Medulla oblongata (tissue), 1 donor: ENCODE measurements at regions not wholly inside any gene's neighbourhood (a gene's known extent, or its start where the extent isn't known, plus 50 kb on each side); places are given as distances from the start of the nearest gene placed in this dataset.

ENCODE experiments used
- DNase-seq: peaks from one replicate; pipeline ENCODE4 v3.0.0-alpha.2; 2015; ENCODE audit errors: extremely low spot score

DNA sequence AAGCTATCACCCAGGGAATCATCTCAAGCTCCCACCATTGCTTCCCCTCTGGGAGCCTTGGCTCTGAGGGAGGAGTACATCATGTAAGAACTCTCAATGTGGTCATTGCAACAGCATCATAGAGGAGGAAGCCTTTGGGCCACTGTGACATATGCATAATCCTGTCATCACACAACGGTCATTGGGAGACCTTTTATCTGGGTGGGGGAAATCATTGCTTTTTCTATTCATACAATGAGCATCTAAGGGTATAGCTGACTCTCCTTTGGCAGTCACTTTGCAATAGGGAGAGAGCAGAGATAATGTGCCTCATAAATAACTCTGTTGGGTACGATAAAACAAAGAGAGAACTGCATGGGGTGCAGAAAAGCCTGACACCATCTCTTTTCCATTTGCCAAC, 155.2 kb upstream of the KCNIP4 start:
- DNase-seq, result no peak

DNA sequence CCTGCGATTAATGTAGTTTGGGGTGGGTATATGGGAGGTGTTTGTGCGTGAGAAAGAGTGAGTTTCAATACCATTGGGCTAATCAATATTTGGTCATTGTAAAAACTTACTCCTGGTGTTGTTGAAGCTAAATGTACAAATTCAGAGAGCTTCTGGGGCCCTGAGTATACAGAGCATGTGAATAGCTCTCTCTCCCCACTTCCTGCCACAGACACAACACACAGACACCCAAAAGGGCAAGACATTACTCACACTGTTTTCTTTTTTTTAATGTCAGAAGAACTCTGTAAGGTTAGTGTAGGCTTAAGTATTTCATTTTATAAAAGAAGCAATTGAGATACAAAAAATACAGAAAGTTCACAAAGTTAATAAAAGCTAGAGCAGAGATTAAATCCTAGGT, 151.3 kb upstream of the KCNIP4 start:
- no peak for DNase-seq

DNA sequence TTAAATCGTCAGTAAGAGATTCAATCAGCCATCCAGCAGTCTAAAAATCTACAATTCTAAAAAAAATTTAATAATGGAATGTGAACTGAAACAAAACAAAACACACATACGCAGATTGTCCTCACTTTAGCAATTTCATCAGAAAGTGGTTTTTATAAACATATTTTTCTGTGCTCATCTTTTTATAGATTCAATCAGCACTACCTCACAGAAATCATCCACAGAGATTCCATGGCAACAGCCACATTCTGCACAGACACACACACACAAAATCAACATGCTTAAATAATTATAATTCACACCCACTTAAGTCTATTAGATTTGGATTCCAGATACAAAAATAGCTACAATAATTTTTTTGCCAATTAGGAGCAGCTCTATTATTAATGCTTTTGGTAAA, 149.0 kb upstream of the KCNIP4 start:
- DNase-seq, result no peak

DNA sequence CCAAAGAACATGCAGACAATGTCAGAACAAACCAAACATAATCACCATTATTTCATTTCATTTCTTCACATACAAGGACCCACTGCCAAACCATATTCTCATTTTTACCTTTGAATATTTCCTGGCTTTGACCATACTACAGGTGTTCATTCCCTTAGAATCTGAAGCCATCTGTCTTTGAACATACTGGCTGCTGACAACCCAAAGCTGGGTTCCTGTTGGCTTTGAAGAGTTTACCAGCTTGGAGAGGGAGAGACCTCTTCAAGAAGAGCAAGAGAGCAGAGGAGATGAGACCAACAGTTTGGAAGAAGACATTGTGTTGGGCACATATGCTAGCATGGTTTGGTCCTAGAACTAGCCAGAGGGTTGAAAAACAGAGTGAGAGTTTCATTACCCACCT, 145.6 kb upstream of the KCNIP4 start:
- no peak for DNase-seq

DNA sequence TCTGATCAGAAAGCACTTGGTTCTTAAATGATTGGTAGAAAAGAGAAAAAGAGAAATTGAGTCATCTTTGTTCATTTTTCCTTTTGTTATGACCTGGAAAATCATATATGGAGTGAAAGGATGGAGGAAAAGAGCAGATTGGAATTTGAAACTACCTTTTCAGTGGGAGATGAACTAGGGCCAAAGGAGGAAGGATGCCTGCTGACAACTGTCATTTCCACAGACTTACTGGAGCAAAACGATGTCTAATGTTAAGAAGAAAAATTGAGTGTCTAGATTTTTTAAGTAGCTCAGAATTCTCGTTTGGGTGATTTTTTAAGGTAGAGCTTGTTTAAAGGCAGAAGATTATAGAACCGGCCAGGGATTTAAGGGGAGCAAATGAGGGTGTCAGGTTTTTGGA, 144.6 kb upstream of the KCNIP4 start:
- DNase-seq, result no peak

DNA sequence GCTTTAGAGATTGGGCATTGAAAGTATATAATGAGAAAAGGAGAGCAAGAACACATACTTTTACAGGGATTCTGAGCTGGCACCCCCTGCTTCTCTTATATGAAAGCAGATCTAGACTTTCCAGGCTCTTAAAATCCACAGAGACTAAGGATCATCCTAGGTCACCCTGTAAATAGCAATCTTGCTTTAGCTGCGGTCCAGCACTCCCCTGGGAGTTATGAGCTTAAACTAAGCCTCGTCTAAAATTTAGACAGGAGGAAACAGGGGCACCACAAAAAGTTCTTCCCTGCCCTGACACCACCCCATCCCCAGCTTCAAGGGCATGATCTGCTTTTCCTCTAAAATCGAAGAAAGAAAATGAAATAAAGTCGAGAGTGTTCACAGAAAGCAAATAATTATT, 143.3 kb upstream of the KCNIP4 start:
- DNase-seq, result no peak

DNA sequence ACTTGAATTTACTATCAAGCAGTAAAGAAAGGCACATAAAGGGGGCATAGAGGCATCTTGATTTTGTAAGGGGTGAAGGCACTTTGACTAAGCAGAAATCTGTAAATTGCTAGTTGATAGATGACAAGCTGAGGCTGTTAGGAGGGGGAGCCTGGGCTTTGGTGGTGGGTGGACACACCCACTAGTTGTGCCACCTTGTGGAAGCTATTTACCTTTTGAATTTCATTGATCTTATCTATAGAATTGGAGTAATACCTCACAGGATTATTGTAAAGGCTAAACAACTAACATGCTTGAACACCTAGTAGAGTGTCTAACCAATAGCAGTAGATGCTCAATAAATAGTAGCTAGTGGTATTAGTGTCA, 142.8 kb upstream of the KCNIP4 start:
- no peak for DNase-seq

DNA sequence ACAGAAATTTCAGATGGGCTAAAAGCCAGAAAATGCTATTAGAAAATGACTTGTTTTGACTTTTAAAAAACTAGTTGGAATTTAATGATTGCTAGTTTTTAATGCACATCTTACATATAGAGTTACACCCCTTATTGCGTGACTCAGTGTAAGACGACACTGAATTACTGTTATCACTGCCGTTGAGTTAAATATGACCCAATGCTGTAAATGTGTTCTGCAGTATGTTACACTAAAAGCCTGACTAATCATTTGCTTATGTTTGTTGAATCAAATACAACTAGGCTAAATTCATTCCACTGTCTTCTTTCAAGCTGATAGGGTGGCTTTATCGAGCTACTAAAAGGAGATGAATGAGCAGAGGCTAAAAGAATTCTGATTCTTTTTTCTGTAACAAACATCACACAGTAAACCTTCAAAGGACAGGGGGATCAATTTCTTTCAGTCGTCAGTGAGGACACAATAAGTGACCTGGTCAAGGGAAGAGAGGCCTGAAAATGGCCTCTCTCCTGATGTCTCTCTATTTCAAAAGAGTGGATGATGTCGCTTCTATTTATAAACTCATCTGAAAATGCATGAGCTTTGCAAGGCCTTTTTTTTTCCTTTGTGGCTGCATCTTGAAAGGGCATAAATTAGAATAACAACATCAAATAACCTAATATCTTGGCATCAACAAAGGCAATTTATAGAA, 142.2 kb upstream of the KCNIP4 start:
- DNase-seq, result no peak

DNA sequence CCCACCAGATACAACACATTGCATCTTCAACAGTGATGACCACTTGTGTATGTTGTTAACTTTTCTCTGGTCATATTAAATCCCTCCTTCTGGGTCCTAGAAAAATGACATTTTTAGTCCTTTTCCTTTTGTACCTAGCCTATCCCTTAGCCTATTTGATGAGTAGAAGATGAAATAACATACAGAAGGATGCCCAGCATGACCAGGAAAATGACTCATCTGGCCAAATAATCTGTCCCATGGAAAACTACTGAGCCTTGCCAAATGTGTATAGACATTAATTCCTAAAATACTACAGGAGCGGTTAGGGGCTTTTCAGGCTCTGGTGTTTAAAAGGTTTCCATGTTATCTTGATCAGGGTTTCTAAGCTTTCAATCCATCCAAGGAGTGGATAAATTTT, 129.0 kb upstream of the KCNIP4 start:
- no peak for DNase-seq

DNA sequence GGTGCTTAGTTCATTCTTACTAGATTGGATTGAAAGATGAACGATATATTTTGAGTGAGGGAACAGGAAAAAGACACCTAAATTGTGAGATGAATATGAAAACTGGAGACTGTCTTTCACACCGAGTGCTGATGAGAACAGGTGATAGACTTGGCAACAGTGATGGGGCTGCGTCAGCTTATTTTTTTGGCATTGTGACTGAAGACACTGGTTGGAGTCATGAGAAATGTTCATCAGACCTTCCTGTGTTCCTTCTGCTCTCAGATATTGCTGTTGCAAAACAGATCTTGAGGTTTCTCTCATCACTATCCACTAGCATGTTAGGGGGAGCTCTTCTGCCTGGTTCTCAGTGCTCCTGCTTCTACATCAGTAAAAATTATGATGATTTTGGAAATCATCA, 124.2 kb upstream of the KCNIP4 start:
- no peak for DNase-seq

DNA sequence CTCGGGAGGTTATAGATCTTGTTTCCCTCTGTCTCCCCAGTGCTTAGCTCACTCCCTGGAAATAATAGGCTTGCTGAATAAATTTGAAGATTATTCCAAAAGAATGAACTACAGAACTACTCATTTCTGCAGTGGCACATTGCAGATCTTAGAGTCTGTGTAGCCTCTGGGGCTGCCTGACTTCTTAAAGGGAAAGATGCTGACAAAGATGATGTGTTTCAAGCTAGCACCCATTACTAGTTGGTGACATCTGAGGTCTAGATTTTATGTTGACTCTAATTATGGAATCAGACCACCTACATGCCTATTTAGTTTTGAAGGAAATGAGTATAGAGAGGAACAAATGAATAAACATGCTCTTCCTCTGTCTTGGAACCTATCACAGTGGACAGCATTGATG, 123.7 kb upstream of the KCNIP4 start:
- DNase-seq, result no peak

DNA sequence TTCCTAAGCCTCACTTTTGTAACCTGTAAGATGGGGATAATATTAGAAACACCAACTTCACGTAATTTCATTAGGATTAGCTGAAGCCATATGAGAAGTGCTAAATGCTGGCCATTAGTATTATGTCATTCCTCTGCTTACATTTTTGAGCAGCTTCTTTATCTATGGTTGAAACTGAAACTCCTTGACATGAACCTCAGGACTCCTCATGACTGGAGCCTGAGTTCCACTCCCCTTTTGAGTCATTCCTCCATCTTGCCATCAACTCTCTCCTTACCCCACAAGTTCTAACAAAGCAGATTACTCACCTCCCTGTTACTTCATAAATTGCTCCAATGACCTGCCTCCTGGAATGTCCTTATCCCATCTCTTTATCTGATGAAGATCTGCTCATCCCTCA, 123.2 kb upstream of the KCNIP4 start:
- DNase-seq, result no peak

DNA sequence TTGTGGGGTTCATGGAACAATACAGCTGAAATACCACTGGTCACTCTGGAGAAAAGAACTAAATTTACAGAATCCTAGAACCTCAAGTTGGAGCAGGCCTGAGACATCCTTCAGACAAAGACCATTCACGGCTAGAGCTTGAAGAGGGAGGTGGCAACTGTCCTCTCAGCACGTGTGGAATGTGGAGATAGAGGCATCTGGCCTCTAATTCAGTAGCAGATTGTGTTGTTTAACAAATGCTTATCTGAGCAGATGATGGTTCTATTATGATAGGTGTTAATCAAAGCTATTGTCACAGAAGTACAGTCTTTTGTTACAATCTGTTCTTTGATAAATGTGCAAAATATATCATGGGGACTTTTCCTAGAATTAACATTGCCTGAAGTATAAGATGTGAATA, 121.7 kb upstream of the KCNIP4 start:
- no peak for DNase-seq

DNA sequence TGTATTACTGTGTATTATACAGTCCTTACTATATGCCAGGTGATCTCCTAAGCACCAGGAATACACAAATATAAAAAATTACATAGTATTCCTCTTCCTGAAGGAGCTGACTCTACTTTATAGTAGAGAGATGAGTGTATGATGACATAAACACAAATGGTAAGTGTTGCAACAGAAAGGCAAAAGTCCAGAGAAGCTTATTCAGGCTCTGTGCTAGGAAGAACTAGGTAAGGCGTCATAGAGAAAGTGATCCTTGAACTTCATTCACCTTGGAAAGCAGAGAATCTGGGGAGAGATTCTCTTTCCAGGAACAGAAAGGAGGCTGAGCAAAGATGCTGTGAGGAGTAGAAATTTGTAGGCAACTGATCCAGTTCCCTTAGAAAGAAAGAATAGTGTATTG, 115.0 kb upstream of the KCNIP4 start:
- DNase-seq, result no peak

DNA sequence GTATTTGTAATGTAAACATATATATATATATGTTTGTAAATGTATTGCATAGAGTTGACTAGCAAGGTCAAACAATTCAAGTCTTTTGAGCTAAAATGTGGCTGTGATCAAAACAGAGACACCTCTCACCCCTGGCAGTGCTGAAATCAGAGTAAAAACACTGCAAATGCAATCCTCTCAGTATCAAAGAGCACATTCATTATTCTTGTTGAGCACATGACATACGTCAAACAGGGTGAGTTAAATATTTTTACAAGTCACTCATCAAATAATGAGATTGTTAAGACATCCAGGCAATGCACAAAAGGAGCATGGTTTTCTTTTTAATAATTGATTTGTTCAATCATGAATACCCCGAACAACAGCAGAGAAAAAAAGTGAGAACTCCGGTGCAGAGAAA, 114.1 kb upstream of the KCNIP4 start:
- no peak for DNase-seq

DNA sequence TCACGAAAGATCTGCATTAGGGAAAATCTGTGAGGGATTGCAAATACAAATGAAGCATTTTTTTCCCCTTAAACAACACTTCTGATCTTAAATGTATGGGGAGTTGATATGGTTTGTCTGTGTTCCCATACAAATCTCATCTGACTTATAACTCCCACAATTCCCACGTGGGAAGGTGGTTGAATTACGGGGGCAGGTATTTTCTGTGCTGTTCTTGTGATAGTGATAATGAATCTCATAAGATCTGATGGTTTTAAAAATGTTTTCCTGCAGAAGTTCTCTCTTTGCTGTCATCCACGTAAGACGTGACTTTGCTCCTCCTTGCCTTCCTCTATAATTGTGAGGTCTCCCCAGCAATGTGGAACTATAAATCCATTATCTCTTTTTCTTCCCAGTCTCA, 107.4 kb upstream of the KCNIP4 start:
- DNase-seq, result no peak

DNA sequence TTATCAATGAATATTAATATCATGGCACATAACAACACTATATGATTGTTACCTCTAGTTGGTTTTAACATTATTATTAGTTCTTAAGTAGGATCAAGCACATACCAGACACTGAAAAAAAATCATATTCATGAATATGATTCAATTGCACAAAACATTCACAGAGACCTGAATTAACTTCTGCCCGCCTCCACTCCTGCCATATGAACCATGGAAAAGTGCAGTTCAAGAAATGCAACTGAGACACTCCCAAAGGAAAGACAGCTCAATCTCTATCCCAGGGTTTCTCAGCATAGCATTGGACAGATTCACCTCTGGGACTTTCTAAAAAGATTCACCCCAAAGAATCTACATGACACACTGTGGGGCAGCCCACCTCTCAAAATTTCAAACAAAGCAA, 103.5 kb upstream of the KCNIP4 start:
- no peak for DNase-seq

DNA sequence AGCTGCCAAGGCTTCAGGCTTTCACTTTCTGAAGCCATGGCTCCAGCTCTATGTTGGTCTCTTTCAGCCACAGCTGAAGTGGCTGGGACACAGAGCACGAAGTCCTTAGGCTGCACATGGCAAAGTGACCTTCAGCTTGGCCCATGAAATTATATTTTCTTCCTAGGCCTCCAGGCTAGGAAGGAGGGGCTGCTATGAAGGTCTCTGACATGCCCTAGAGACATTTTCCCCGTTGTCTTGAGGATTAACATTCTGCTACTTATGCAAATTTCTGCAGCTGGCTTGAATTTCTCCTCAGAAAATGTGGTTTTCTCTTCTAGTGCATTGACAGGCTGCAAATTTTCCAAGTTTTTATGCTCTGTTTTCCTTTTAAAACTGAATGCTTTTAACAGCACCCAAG, 99.8 kb upstream of the KCNIP4 start:
- DNase-seq, result no peak

DNA sequence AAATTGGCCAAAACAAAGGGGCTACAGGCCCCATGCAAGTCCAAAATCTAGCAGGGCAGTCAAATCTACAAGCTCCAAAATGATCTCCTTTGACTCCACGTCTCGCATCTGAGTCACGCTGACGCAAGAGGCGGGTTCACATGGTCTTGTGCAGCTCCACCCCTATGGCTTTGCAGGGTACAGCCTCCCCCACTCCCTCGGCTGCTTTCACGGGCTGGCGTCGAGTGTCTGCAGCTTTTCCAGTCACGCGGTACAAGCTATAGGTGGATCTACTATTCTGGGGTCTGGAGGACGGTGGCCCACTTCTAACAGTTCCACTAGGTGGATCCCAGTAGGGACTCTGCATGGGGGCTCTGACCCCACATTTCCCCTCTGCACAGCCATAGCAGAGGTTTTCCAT, 99.2 kb upstream of the KCNIP4 start:
- no peak for DNase-seq

DNA sequence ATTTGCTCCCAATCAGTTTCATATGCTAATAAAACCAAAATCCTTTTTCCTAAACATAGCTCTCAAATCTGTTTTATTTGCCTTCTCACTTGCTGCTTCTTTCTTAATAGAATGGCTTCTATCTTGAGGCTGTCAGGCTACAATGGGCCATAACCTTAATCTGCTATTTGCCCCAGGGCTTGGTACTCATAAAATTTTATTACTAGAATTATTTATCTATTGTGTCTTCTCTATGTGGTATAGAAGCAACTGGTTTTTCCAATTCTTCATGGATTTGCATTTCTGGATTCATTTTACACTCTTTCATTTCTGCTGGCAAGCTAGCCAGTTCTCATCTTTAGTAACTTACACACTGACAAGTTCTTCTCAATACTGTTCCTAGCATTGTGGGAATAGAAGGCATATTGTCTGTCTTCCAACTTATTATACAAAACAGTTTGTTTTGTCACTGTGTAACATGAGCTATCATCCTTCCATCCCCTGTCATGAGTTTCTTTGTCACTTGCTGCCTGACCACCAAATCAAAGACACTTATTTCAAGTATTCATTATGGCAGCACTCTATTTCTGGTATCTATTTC, 96.6 kb upstream of the KCNIP4 start:
- no peak for DNase-seq

DNA sequence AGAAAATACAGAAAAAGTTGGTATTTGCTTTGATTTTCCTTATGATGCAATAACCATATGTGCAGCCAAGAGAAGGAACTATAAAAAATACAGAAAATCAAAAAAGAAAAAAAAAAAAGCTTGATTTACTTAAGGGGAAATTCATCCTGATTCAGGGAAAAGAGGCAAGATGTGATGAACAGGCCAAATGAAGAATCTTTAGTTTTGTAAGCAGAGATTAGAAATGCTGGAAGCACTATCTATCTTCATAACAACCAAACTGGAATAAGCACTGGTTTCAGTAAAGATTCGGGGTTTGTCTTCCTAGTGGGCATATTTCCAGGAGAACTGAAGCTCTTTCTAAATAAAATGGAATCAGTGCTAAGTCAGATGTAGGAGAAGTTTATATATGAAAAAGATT, 82.9 kb upstream of the KCNIP4 start:
- DNase-seq, result no peak

DNA sequence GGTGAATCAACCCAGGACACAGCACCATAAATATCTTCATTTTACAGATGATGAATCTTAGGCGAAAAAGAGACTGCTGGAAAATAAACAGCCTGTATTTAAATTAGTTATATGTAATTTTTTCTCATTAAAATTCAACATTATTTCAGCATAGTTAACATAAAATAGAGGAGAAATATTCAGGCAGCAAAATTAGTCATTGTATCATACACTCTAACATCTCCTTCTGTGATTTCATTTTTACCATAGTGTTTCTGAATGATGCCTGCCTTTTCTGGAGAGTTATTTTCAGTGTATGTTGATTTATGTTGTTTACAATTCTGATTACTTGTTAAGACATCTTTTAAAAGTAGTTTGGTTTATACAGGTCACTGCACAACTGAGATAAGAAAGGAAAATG, 82.3 kb upstream of the KCNIP4 start:
- DNase-seq, result no peak

DNA sequence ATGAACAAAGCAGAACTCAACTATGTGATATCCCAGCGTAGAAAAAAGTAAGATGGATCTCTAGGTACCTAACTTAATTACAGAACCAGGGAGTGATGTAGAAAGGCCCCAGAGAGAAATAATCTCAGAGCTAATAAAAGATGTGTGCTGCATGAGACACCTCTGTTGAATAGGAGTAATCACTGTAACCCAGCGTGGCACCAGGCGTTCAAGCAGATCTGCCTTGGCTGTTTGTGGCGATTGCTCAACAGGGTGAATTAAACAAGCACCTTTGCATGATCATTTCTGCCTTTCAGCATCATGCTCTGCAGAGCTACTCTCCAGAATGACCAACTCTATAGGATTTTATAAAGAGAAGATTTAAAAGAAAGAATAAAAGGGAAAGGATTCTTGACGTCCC, 81.7 kb upstream of the KCNIP4 start:
- DNase-seq, result no peak

DNA sequence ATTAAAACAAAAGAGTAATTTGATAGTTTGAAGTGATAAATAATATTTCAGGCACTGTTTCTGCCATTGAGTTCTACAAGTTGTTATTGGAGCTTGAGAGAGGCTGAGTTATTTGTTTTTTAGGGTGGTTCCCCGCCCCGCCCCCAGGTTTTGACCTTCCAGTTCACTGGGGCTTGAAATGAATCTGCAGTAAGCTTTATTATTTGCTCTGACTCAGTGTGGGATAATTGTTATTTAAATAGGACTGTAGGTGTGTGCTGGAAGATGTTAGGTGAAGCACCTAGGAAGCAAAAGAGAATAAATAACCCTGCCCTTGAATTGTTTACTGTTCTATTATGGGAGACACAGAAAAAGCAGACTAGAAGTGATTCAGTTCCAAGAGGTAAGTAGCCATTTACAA, 81.2 kb upstream of the KCNIP4 start:
- DNase-seq, result no peak
